A549 (cell line): ENCODE measurements at regions not wholly inside any gene's neighbourhood (a gene's known extent, or its start where the extent isn't known, plus 50 kb on each side); places are given as distances from the start of the nearest gene placed in this dataset.
"Not testable (repeated sequence)": the region's sequence is repeated elsewhere in the genome, so short reads cannot be mapped to it uniquely, and the experiment has no call there.

ENCODE experiments used
- CEBPB ChIP-seq, 2 experiments: fragments of >200 bp in 1 of 2; sonication (Bioruptor Twin) in 1 of 2; formaldehyde crosslinking in 1 of 2; IDR thresholded peaks; 2 replicates each; pipeline ENCODE4 v1.6.1; 2012 to 2016
- CHD2 ChIP-seq: fragments of 150-350 bp; IDR thresholded peaks from 2 replicates; pipeline ENCODE4 v1.6.1; 2014; ENCODE audit warnings: low read length; ENCODE audit not compliant: partially characterized antibody
- CHD4 ChIP-seq: fragments of 200-600 bp; sonication (generic); IDR thresholded peaks from 2 replicates; pipeline ENCODE4 v1.6.1; 2016; ENCODE audit warnings: antibody characterized with exemption, mild to moderate bottlenecking, borderline replicate concordance
- ELK1 ChIP-seq: fragments of 150-350 bp; IDR thresholded peaks from 2 replicates; pipeline ENCODE4 v1.6.1; 2014; ENCODE audit warnings: low read depth, mild to moderate bottlenecking, low read length
- EP300 ChIP-seq, 2 experiments: fragments of >200 bp; sonication (Bioruptor Twin); formaldehyde crosslinking; IDR thresholded peaks; 2 replicates in 1 of 2; 3 replicates in 1 of 2; pipeline ENCODE4 v1.6.1; 2016 to 2017
- FOSL2 ChIP-seq, 2 experiments: fragments of 450-650 bp in 1 of 2; fragments of >200 bp in 1 of 2; sonication (Bioruptor Twin) in 1 of 2; formaldehyde crosslinking; IDR thresholded peaks; 2 replicates each; pipeline versions ENCODE4 v1.5.0 to v1.6.1; 2016 to 2020; ENCODE audit warnings: mild to moderate bottlenecking in 1 of 2, moderate library complexity in 1 of 2
- HDAC2 ChIP-seq: fragments of 200-600 bp; sonication (generic); IDR thresholded peaks from 2 replicates; pipeline ENCODE4 v1.6.1; 2016
- HOXB5 ChIP-seq: fragments of 250-450 bp; sonication (Bioruptor Pico); IDR thresholded peaks from 2 replicates; pipeline ENCODE4 v1.5.0; 2020; ENCODE audit warnings: mild to moderate bottlenecking, moderate library complexity
- POLR2A ChIP-seq: IDR thresholded peaks from 2 replicates; pipeline ENCODE4 v1.6.1; 2012; ENCODE audit warnings: mild to moderate bottlenecking, low read length
- RCOR1 ChIP-seq: fragments of 150-350 bp; IDR thresholded peaks from 2 replicates; pipeline ENCODE4 v1.6.1; 2014; ENCODE audit warnings: antibody characterized with exemption, low read length, low read depth
- SMC3 ChIP-seq: fragments of >200 bp; sonication (Bioruptor Twin); formaldehyde crosslinking; IDR thresholded peaks from 3 replicates; pipeline ENCODE4 v1.6.1; 2018; ENCODE audit warnings: inconsistent platforms
- USF2 ChIP-seq: fragments of 450-650 bp; IDR thresholded peaks from 2 replicates; pipeline ENCODE4 v1.6.1; 2014; ENCODE audit warnings: antibody characterized with exemption
- TF ChIP-seq, protein P1 (sequence below): fragments of >200 bp; sonication (Bioruptor Twin); formaldehyde crosslinking; IDR thresholded peaks from 3 replicates; pipeline ENCODE4 v1.5.1; 2016

DNA sequence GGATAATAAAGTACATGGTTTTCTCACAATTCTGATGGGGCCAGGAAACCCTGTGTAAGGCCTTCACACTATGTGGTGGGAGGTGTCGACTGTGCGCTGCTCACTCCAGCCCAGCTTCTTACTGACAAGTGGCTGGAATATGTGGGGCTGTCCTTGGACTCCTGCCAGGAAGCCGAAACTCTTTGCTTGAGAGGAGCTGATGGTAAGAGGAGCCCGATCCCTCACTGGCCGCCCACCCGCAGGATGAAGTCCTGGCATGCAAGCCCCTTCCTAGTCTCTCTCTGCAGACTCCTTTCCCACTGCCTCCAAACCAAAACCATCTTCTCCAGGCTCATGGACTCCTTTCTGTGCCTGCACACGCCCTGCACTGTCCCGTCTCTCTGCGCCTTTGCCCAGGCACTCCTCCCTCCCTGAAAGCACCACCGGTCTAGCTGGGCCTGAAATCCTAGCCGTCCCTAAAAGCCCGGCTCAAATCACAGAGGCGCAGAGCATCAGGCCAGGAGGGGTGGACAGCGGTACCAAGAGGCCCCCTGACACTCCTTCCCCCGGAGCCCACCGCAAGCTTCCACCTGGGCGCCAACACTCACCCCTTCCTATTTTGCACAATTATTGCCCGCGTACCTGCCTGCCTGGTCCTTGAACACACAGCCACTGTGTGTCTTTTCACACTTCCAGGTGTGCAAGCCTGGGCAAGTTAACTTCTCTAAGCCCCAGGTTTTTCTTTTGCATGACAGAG is 125.8 kb upstream of the ZNF746 start:
- not testable (repeated sequence) for TF ChIP-seq CHD2; CEBPB (IDR thresholded peaks at IDR 0.05); POLR2A; USF2; CHD4; HOXB5 (CRISPR knock-in tag); RCOR1; EP300 (IDR thresholded peaks at IDR 0.05); ELK1; SMC3; HDAC2; FOSL2 (IDR thresholded peaks at IDR 0.05); FOSL2 (CRISPR knock-in tag; IDR thresholded peaks at IDR 0.05)
- TF ChIP-seq, protein P1, sequence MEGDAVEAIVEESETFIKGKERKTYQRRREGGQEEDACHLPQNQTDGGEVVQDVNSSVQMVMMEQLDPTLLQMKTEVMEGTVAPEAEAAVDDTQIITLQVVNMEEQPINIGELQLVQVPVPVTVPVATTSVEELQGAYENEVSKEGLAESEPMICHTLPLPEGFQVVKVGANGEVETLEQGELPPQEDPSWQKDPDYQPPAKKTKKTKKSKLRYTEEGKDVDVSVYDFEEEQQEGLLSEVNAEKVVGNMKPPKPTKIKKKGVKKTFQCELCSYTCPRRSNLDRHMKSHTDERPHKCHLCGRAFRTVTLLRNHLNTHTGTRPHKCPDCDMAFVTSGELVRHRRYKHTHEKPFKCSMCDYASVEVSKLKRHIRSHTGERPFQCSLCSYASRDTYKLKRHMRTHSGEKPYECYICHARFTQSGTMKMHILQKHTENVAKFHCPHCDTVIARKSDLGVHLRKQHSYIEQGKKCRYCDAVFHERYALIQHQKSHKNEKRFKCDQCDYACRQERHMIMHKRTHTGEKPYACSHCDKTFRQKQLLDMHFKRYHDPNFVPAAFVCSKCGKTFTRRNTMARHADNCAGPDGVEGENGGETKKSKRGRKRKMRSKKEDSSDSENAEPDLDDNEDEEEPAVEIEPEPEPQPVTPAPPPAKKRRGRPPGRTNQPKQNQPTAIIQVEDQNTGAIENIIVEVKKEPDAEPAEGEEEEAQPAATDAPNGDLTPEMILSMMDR = not testable (repeated sequence)
